ENCODE measurements at regions not wholly inside any gene's neighbourhood (a gene's known extent, or its start where the extent isn't known, plus 50 kb on each side); places are given as distances from the start of the nearest gene placed in this dataset.

DNA sequence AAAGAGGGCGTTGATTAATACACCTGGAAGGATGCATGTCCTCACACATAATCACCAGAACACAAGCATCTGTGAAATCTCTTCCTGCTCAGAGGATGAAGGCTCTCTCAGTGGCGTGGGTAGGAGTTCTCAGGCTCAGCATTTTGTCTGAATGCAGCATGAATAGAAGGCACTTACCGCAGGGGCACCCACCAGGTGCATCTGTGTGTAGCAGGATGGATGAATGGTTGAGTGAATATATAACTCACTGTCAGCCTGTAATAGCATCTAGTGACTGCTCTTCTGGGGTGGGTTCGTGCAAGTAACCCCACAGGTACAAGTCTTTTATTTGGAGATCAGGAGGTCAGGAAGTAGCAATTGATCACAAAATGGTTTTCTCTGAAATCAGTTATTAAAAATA is 143.0 kb downstream of the SQOR start:
- Histone ChIP-seq H3K9me2 (replicated peaks; ENCODE audit: control insufficient read depth, low read length) (no peaks in the 10 kb centered on the region), H3K4me1 (ENCODE audit: control insufficient read depth, low read length) (peaks cover 97% of the 10 kb centered on the region), H3K4me3 (ENCODE audit: low read length) (peak overlapping the region; percentile 66), H3K36me3 (ENCODE audit: control insufficient read depth, low read length) (peaks cover 33% of the 10 kb centered on the region), H3K79me2 (ENCODE audit: control insufficient read depth, low read length) (no peaks in the 10 kb centered on the region), H3F3A (ENCODE audit: control insufficient read depth, insufficient read depth) (peaks cover 44% of the 10 kb centered on the region), H3K27me3 (ENCODE audit: control insufficient read depth, low read length) (no peaks in the 10 kb centered on the region), H3K4me2 (ENCODE audit: low read length) (peak overlapping the region; percentile 83), H4K20me1 (ENCODE audit: control insufficient read depth, insufficient read depth, low read depth, low read length) (no peaks in the 10 kb centered on the region), H3K9me3 (ENCODE audit: control insufficient read depth, insufficient read depth, low read length) (peaks cover 18% of the 10 kb centered on the region), H3K27ac (ENCODE audit: low read depth, low read length) (peak overlapping the region; percentile 97)
- TF ChIP-seq EZH2phosphoT487 (IDR thresholded peaks at IDR 0.05; ENCODE audit: borderline replicate concordance, low read length), result no peak
- TF ChIP-seq, protein P1, sequence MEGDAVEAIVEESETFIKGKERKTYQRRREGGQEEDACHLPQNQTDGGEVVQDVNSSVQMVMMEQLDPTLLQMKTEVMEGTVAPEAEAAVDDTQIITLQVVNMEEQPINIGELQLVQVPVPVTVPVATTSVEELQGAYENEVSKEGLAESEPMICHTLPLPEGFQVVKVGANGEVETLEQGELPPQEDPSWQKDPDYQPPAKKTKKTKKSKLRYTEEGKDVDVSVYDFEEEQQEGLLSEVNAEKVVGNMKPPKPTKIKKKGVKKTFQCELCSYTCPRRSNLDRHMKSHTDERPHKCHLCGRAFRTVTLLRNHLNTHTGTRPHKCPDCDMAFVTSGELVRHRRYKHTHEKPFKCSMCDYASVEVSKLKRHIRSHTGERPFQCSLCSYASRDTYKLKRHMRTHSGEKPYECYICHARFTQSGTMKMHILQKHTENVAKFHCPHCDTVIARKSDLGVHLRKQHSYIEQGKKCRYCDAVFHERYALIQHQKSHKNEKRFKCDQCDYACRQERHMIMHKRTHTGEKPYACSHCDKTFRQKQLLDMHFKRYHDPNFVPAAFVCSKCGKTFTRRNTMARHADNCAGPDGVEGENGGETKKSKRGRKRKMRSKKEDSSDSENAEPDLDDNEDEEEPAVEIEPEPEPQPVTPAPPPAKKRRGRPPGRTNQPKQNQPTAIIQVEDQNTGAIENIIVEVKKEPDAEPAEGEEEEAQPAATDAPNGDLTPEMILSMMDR (IDR thresholded peaks at IDR 0.05; ENCODE audit: low read depth, low read length, poor library complexity, severe bottlenecking), result no peak

- H3K27ac ChIP-seq (ENCODE audit: low read depth, low read length), result peak overlapping the region; percentile 97
- no peak for TF ChIP-seq EZH2phosphoT487 (IDR thresholded peaks at IDR 0.05; ENCODE audit: borderline replicate concordance, low read length)
- TF ChIP-seq, protein P1 (IDR thresholded peaks at IDR 0.05; ENCODE audit: low read depth, low read length, poor library complexity, severe bottlenecking), result no peak
- H4K20me1 ChIP-seq (ENCODE audit: control insufficient read depth, insufficient read depth, low read depth, low read length), result no peaks in the 10 kb centered on the region
- no peaks in the 10 kb centered on the region for H3K27me3 ChIP-seq (ENCODE audit: control insufficient read depth, low read length)
- H3K9me3 ChIP-seq (ENCODE audit: control insufficient read depth, insufficient read depth, low read length), result peaks cover 6% of the 10 kb centered on the region; the same call in 1 of the 2 replicates
- H3F3A ChIP-seq (ENCODE audit: control insufficient read depth, insufficient read depth), result peaks cover 44% of the 10 kb centered on the region
- peak overlapping the region; percentile 83 for H3K4me2 ChIP-seq (ENCODE audit: low read length)
- H3K36me3 ChIP-seq (ENCODE audit: control insufficient read depth, low read length), result peaks cover 19% of the 10 kb centered on the region
- no peaks in the 10 kb centered on the region for H3K9me2 ChIP-seq (replicated peaks; ENCODE audit: control insufficient read depth, low read length)
- no peaks in the 10 kb centered on the region for H3K79me2 ChIP-seq (ENCODE audit: control insufficient read depth, low read length)
- H3K4me3 ChIP-seq (ENCODE audit: low read length), result peak overlapping the region; percentile 55
- peaks cover 98% of the 10 kb centered on the region for H3K4me1 ChIP-seq (ENCODE audit: control insufficient read depth, low read length)
Measured at GRCh38 chr15:45780352-45780751, 145.5 kb downstream of the SQOR start.

DNA sequence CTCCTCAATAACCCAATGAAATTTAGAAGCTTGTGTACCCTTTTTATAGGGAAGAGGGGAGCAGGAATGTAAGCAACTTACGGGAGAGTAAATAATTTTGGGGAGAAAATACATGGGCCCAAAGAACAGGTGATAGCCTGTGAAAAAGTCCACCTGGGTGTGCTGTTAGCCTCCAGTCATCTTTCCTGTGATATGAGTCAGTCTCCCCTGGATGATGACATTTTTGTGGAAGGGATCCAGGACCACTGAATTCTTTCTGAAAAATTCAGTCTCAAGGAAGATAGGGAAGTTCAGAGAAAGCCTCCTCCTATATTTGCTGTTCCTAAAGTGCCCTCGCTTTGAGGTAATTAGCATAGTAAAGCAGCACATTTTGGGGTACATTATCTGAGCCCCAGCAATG is 149.8 kb downstream of the SQOR start:
- TF ChIP-seq, protein P1 (IDR thresholded peaks at IDR 0.05; ENCODE audit: low read depth, low read length, poor library complexity, severe bottlenecking), result no peak
- no peak for TF ChIP-seq EZH2phosphoT487 (IDR thresholded peaks at IDR 0.05; ENCODE audit: borderline replicate concordance, low read length)
- no peaks in the 10 kb centered on the region for H3K9me2 ChIP-seq (replicated peaks; ENCODE audit: control insufficient read depth, low read length)
- H3K79me2 ChIP-seq (ENCODE audit: control insufficient read depth, low read length), result no peaks in the 10 kb centered on the region
- peak overlapping the region; percentile 9; the same call in 1 of the 2 replicates for H3K27ac ChIP-seq (ENCODE audit: low read depth, low read length)
- no peak overlapping the region for H3K4me3 ChIP-seq (ENCODE audit: low read length)
- peaks cover 89% of the 10 kb centered on the region for H3K4me1 ChIP-seq (ENCODE audit: control insufficient read depth, low read length)
- no peaks in the 10 kb centered on the region for H3K27me3 ChIP-seq (ENCODE audit: control insufficient read depth, low read length)
- H3K9me3 ChIP-seq (ENCODE audit: control insufficient read depth, insufficient read depth, low read length), result peaks cover 6% of the 10 kb centered on the region; the same call in 1 of the 2 replicates
- H3F3A ChIP-seq (ENCODE audit: control insufficient read depth, insufficient read depth), result peaks cover 19% of the 10 kb centered on the region
- H3K4me2 ChIP-seq (ENCODE audit: low read length), result 0 out of 2 replicates have a peak overlapping the region, but pooled peaks have one; percentile 4
- peaks cover 32% of the 10 kb centered on the region for H3K36me3 ChIP-seq (ENCODE audit: control insufficient read depth, low read length)
- H4K20me1 ChIP-seq (ENCODE audit: control insufficient read depth, insufficient read depth, low read depth, low read length), result no peaks in the 10 kb centered on the region
